Suppressor macrophage (primary cell): ENCODE measurements at regions not wholly inside any gene's neighbourhood (a gene's known extent, or its start where the extent isn't known, plus 50 kb on each side); places are given as distances from the start of the nearest gene placed in this dataset.
A peak's percentile ranks its signal among the peaks of the same experiment; 100 is the strongest.
"Not testable (repeated sequence)": the region's sequence is repeated elsewhere in the genome, so short reads cannot be mapped to it uniquely, and the experiment has no call there.

ENCODE experiments used
- DNase-seq, 4 experiments: peaks; one replicate each; pipeline ENCODE4 v3.0.0-alpha.2; 2020 to 2022

DNA sequence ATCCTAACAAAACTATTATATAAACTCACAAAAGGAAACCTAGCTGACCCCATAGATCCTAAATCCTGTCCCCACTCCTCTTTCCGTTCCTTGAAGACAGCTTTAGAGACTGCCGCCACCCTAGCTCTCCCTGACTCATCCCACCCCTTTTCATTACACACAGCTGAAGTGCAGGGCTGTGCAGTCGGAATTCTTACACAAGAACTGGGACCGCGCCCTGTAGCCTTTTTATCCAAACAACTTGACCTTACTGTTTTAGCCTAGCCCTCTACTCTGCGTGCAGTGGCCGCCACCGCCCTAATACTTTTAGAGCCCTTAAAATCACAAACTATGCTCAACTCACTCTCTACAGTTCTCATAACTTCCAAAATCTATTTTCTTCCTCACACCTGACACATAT is 264.0 kb downstream of the SMARCA2 start:
- DNase-seq, result not testable (repeated sequence)

DNA sequence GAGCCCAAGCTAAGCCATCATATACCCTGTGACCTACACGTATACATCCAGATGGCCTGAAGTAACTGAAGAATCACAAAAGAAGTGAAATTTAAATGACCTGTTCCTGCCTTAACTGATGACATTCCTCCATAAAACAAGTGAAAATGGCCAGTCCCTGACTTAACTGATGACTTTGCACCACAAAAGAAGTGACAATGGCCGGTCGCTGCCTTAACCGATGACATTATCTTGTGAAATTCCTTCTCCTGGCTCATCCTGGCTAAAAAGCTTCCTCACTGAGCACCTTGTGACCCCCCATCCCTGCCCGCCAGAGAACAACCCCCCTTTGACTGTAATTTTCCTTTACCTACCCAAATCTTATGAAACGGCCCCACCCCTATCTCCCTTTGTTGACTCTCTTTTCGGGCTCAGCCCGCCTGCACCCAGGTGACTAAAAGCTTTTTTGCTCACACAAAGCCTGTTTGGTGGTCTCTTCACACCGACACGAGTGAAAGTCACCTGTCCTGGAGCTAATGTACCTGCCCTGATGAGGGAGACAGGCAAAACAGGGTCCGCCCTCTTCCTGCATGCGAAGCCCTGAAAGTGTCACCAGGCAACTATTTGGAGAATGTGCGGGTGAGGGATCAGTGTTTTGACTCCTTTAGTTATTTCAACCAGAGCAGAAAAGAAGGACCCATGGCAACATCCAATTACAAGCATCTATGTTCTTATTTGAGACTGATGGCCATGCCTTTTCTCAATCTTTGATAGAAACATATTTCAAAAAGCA is 266.1 kb downstream of the SMARCA2 start:
- DNase-seq, result no peak

- DNase-seq, result no peak
Observed at GRCh38 chr9:2281803-2282185, 266.6 kb downstream of the SMARCA2 start.

DNA sequence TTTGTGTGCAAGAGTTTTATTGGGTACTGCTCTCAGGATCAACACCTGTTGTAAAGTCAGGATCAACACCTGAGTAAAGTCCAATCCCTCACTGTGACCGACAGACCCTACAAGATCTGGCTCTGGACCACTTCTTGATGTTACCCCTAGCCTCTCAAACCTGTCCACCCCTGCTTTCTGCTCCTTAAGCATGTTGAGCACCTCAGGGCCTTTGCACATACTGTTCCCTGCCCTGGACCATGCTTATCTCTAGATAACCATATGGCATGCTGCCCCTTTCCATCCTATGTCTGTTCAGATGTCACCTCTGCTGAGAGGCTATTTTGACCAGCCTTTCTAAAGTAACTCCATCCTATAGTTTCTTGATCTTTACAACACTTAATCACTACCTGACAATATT is 269.6 kb downstream of the SMARCA2 start:
- no peak for DNase-seq

- no peak for DNase-seq
Observed at GRCh38 chr9:2285416-2286332, 270.5 kb downstream of the SMARCA2 start.

DNA sequence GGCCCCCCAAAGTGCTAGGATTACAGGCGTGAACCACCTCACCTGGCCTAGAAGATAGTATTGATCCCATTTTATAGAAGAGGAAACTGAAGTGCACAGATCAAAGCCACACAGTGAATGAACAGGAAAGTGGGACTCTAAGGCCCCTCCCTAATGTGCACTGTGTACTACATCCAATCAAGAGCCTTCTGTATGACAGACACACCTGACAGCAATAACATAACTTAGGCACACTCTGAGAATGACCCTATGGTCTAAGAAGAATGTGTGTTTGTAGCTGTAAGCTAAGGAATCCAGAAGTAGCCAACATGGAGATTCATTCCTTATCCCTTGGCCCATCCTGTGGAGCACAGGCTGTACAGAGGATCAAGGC is 271.2 kb downstream of the SMARCA2 start:
- DNase-seq, result no peak

DNA sequence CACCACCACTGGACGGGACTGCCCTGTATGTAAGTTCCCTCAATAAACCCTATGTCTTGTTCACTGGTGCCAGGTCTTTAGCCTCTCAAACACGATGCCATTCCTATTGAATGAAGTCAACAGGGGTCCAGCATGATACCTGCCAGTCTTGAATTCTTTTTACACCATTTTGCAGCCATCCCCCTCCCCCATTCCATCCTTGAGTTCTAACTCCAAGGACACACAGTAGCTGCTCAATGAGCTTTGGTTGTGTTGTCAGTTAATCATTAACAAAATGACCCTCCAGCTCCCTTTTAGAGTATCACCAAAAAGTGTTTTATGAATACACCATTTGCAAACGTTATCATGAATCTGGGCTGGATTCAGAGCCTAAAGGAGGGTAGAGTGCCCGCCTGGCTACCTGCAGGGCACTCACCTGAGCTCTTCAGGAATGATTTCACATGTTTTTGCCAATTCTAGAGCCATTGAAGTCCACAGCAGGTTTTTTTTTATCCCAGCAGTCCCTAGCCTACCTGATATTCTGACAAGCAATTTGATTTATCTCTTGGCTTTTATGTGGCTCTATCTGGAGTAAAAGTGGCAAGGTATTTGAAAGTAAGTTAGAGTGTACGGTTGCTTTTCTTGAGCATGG is 271.8 kb downstream of the SMARCA2 start:
- DNase-seq, result no peak

DNA sequence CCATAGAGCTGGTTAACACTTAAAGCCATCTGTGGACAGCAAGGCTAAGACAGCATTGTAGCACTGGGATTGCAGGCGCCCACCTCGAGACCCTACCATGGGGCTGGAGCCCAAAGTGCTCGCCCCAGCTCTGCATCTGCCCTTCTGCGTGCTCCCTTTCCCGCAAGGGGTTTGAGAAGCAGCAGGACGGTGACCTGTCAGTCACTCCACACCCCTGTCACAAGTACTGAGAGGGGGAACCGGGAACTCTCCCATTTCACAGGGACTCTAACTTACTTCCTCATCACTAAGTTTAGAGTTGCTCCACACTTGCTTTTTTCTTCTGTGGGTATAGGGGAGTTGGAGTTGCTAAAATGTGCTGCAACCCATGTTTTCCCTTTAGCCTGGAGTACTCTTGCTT is 273.2 kb downstream of the SMARCA2 start:
- peak in 2 of 4 experiments; percentile 8 to 31 for DNase-seq

DNA sequence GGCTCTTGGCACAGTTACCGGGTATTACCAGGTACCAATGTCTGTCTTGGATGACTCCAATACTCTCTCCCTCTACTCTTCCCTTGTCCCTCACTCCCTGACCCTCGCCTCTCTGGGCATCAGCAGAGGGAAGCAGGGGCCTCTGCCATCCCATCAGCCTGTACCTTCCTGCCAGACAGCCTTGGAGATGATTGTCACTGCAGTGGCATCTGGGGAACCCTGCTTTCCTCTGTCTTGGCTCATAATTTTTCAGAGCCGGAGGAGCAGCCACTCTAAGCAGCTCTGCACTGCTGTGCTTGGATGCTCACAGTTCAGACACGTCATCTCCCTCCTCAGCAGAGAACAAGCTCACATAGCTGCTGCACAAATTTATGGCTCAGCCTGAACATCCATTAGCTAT is 274.1 kb downstream of the SMARCA2 start:
- DNase-seq, result no peak

DNA sequence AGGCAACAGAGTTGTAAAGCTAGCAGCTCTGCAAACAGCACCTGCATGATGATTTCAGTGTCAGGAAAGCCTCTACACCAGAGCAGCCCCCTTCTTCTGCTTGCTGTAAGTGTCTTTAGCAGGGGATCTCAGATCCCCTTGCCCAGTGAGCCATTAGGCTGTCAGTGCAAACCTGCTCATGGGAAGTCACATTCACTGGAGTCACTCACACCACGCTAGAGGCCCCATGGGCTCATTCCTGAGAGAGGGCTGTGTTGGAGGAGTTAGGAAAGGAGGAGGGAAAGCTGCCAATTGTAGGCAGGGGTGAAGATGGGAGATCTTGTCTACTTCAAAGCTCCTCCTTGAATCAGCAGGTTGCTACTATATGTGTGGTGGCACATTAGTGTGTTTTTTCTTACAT is 275.2 kb downstream of the SMARCA2 start:
- DNase-seq, result no peak

- no peak for DNase-seq
Observed at GRCh38 chr9:2291980-2292704, 277.0 kb downstream of the SMARCA2 start.

- no peak for DNase-seq
Observed at GRCh38 chr9:2292733-2293132, 277.6 kb downstream of the SMARCA2 start.

- no peak for DNase-seq
Observed at GRCh38 chr9:2297771-2298170, 282.6 kb downstream of the SMARCA2 start.

DNA sequence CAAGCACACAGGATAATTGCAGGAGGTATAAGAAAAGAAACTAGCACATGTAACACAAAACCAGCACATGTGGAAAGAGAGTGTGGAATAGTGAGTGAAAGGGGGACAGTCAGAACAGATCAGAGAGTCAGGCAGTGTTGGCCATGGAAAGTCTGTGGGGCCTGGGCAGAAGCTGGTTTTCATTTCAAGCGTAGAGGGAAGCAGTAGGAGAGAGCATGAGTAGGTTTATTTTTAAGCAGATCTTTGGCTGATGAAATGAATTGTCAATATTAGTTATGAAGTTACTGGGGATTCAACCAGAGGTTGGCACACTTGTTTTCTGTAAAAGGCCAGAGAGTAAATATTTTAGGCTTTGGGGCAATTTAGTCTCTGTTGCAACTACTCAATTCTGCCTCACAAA is 283.1 kb downstream of the SMARCA2 start:
- DNase-seq, result no peak

GRCh38 chr9:2299156-2299842 is 284.2 kb downstream of the SMARCA2 start:
- DNase-seq, result no peak

DNA sequence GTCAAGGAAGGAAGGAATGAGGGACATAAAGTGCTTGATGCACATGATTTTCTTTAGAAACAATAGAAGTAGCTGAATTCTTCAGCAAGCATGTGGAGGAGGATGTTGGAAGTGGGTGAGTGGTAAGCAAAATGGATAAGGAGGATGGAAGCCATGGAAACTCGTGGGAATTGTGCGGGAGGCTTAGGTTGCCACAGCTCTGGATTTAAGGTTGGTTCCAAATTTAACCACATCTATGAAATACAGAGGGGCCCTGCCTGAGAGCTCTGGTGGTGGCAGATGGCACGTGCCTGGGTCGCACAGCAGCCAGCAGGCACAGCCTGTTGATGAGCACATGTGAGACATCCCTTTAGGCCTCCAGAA is 284.7 kb downstream of the SMARCA2 start:
- no peak for DNase-seq

DNA sequence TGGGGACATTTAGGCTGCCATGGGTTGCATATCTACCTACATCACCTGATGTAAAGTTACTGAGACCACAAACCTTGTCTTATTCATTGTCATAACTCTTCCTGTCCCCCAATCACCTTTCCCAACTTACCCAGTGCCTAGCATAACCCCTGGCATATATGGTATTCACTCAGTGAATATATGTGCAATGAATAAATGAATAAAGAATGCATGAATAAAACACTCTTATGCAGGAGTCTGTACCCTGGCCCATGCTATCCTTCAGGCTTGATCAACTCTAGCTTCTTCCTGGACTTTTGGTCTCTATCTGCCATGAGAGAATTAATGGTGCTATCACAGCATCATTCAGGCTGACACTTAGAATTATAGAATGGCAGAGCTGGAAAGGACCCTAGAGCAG is 285.2 kb downstream of the SMARCA2 start:
- no peak for DNase-seq

- DNase-seq, result no peak
Observed at GRCh38 chr9:2302606-2303005, 287.5 kb downstream of the SMARCA2 start.

DNA sequence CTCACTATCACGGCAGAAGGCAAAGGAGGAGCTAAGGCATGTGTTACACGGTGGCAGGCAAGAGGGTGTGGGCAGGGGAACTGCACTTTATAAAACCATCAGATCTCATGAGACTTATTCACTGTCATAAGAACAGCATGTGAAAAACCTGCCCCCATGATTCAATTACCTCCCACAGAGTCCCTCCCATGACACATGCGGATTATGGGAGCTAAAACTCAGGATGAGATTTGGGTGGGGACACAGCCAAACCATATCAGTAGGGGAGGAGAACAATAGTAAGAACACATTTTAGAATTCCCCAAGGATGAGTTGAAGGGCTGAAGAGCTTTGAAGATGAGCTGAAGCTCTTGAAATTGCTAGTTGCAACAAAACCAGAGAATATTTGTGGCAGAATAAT is 287.9 kb downstream of the SMARCA2 start:
- no peak for DNase-seq

DNA sequence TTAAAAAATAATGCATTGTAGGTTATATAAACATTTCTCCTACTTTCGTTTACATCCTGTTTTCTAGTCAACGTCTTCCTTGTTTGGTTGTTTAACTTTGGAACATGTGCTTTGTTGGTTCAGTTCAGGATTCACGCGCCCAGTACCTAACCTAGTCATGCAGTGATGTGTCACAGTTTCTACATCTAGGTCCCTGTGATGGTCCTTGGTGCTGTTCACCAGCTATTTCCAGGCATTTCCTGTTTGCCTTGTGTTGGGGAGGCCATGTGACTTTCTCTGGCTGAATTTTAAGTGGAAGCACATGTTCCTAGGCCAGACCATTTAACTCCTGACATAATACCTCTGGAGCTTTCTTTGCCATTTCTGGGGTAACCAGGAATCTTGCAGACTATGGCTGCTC is 292.3 kb downstream of the SMARCA2 start:
- DNase-seq, result peak in 1 of 4 experiments; percentile 12

GRCh38 chr9:2311920-2312319 is 296.8 kb downstream of the SMARCA2 start:
- DNase-seq, result no peak

GRCh38 chr9:2313512-2313911 is 298.4 kb downstream of the SMARCA2 start:
- DNase-seq, result no peak
